ENCODE measurements at regions not wholly inside any gene's neighbourhood (a gene's known extent, or its start where the extent isn't known, plus 50 kb on each side); places are given as distances from the start of the nearest gene placed in this dataset.

DNA sequence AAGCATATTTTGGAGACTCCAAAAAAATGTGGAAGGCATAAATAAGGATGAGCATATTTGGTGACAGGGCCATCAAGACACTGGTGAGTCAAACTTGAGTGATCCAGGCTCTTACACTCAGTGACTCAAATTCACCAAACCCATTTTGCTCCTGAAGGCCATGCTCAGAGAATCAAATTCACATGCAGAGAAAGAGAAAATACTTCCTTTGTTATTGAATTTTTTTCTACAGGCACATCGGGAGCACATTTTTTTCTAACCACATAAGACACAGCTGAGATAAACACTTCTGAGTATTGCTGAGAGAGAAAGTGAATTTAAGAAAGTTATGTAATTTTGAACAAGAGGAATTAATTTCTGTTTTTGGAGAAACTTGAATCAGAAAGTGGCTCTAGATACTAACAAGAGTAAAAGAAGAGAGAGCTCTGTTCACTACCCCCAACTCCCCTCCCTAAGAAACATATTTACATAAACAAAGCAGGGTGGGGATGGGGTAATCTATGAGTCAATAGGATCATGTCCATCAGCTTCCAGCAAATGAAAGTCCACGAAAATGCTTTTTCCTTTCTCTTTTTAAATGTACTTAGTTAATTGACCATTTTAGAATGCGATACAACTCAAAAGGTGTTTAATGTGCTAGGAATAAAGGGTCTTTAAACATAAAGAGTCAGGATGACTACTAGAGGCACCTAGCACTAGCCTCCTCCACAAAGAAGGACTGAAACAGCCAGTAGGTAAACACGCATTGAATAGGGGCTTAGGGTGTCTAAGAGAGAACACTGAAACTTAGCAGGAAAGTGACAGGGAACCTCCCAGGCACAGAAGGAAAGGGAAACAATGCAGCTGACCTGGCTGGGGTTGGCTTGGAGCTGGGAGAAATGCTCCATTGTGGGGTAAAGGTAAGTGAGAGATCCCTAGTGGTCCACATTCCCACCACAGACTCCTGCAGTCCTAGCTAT lies 152.3 kb downstream of the KCNE4 start:
- no peak overlapping the region for H2AK5ac ChIP-seq (ENCODE audit: insufficient read length, low read length)
- Mint-ChIP-seq H3K27me3 (ENCODE audit: low read depth) (no peaks in the 10 kb centered on the region; the same call in 1 of the 2 replicates), H3K9me3 (peaks cover 4 to 5% of the 10 kb centered on the region in 2 experiments; a peak in 4 of 5 replicates), H3K36me3 (ENCODE audit: insufficient read depth in 1 of 3, low read depth in 3 of 3) (peaks cover 0 to 9% (median 4%) of the 10 kb centered on the region in 3 experiments; a peak in 5 of 7 replicates), H3K4me1 (peaks cover 18 to 24% of the 10 kb centered on the region in 2 experiments), H3K4me3 (no peak overlapping the region), H3K27ac (peak overlapping the region in 1 of 3 experiments; percentile 40; a peak in 1 of 7 replicates)
- no peak overlapping the region for H2AFZ ChIP-seq (ENCODE audit: low read length)
- H3K4ac ChIP-seq (ENCODE audit: low read depth, low read length) = no peak overlapping the region
- no peak overlapping the region for H2BK15ac ChIP-seq (ENCODE audit: low read depth, low read length)
- H3K23me2 ChIP-seq (ENCODE audit: insufficient read length, low read depth, low read length, poor library complexity, severe bottlenecking) = no peaks in the 10 kb centered on the region
- no peaks in the 10 kb centered on the region for H4K20me1 ChIP-seq (ENCODE audit: control insufficient read depth, insufficient read depth, insufficient read length)
- H2BK12ac ChIP-seq (ENCODE audit: insufficient read length, low read depth, low read length) = no peak overlapping the region
- H3K79me2 ChIP-seq (ENCODE audit: insufficient read depth, low read length) = no peaks in the 10 kb centered on the region
- H4K8ac ChIP-seq (replicated peaks; ENCODE audit: insufficient read length, low read depth, low read length) = no peak overlapping the region
- H3K27ac ChIP-seq (ENCODE audit: insufficient read length, low read depth, low read length) = no peak overlapping the region
- H4K91ac ChIP-seq (ENCODE audit: insufficient read length, low read depth, low read length) = no peak overlapping the region
- no peak overlapping the region for H2BK5ac ChIP-seq (ENCODE audit: insufficient read length, low read length)
- no peak overlapping the region for H3T11ph ChIP-seq (ENCODE audit: low read length)
- TF ChIP-seq, protein P1, sequence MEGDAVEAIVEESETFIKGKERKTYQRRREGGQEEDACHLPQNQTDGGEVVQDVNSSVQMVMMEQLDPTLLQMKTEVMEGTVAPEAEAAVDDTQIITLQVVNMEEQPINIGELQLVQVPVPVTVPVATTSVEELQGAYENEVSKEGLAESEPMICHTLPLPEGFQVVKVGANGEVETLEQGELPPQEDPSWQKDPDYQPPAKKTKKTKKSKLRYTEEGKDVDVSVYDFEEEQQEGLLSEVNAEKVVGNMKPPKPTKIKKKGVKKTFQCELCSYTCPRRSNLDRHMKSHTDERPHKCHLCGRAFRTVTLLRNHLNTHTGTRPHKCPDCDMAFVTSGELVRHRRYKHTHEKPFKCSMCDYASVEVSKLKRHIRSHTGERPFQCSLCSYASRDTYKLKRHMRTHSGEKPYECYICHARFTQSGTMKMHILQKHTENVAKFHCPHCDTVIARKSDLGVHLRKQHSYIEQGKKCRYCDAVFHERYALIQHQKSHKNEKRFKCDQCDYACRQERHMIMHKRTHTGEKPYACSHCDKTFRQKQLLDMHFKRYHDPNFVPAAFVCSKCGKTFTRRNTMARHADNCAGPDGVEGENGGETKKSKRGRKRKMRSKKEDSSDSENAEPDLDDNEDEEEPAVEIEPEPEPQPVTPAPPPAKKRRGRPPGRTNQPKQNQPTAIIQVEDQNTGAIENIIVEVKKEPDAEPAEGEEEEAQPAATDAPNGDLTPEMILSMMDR (conservative IDR thresholded peaks at IDR 0.05) = no peak
- H3K27me3 ChIP-seq (ENCODE audit: insufficient read depth, low read length) = no peaks in the 10 kb centered on the region
- no peak for DNase-seq
- no peak overlapping the region for H2BK20ac ChIP-seq (ENCODE audit: low read depth, low read length, poor library complexity, severe bottlenecking)
- no peak overlapping the region for H3K18ac ChIP-seq (ENCODE audit: insufficient read length, low read depth, low read length)
- H3K4me1 ChIP-seq (ENCODE audit: insufficient read depth, low read length) = no peaks in the 10 kb centered on the region; the same call in 1 of the 2 replicates
- no peak overlapping the region for H3K4me2 ChIP-seq (ENCODE audit: insufficient read depth, insufficient read length, low read length)
- H2BK120ac ChIP-seq (ENCODE audit: low read depth, low read length, poor library complexity, severe bottlenecking) = no peak overlapping the region
- no peak overlapping the region for H4K5ac ChIP-seq (ENCODE audit: insufficient read length, low read depth, low read length)
- peak overlapping the region; percentile 31; the same call in 1 of the 2 replicates for H3K14ac ChIP-seq (ENCODE audit: insufficient read depth, low read length)
- H3K79me1 ChIP-seq (ENCODE audit: insufficient read depth, low read depth, low read length, poor library complexity, severe bottlenecking) = no peaks in the 10 kb centered on the region
- H3K9me3 ChIP-seq (ENCODE audit: control insufficient read depth, low read depth, low read length) = no peaks in the 10 kb centered on the region
- H3K9ac ChIP-seq (ENCODE audit: extremely low read depth, insufficient read length, low read length) = no peak overlapping the region
- WGBS (ENCODE audit: extremely low coverage, insufficient read length, low lambda C conversion rate) = no CpG with 5 or more reads among the region's 4 CpGs
- no peak overlapping the region for H3K56ac ChIP-seq (ENCODE audit: insufficient read length, low read depth, low read length)
- no peak overlapping the region for H3K23ac ChIP-seq (ENCODE audit: insufficient read length, low read depth, low read length)

Data from H9 (cell line).